ENCODE measurements at regions not wholly inside any gene's neighbourhood (a gene's known extent, or its start where the extent isn't known, plus 50 kb on each side); places are given as distances from the start of the nearest gene placed in this dataset.

DNA sequence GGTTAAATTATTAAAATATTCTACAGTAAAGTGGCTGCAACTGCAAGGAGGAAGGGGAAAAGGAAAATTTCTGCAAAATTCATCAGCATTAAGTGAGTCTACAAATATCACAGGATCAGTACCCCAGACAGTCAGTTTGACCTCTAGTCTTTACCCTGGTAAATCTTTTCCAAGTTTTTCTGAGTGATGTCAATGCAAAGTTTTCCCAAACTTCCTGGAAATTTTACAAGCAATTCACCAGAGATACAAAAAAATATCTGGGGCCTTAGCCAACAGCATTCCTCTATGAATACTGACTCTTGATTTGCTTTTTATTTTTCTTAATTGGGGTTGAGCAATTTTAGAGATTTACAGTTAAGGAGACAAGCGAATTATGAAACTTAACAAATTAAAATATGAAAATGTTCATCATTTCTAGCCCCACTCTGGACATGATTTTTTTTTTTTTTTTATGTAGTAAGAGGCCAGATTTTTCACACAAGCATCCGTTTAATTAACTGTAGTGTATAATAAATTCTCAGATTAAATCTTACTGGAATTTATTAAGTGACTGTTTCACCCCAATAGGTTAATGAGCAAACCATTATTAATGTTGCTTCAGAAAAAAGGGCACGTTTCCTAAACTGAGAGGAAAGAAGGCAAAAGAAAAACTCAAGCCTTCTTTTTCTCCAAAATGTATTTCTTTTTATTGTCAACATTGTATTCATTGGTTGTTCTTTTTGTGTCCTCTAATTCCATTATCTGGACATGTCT, 539.5 kb upstream of the FZD8 start:
- Histone ChIP-seq H3K27ac (ENCODE audit: low read depth, low read length) (peak overlapping the region; percentile 64), H3K79me2 (ENCODE audit: insufficient read depth, low read length) (no peaks in the 10 kb centered on the region), H3K4me2 (ENCODE audit: insufficient read depth, low read length) (peak overlapping the region; percentile 64), H3K36me3 (ENCODE audit: insufficient read depth, low read length) (no peaks in the 10 kb centered on the region), H3K4me3 (ENCODE audit: insufficient read depth, low read length) (peak overlapping the region; percentile 40), H3K9me3 (ENCODE audit: low read depth, low read length) (no peaks in the 10 kb centered on the region), H3K27me3 (ENCODE audit: insufficient read depth, low read length) (no peaks in the 10 kb centered on the region), H3K4me1 (ENCODE audit: insufficient read depth, low read length) (peaks cover 20% of the 10 kb centered on the region), H2AFZ (ENCODE audit: low read length) (peak overlapping the region; percentile 73), H4K20me1 (ENCODE audit: insufficient read depth, low read length) (no peaks in the 10 kb centered on the region)
- DNase-seq (ENCODE audit: insufficient read length, low spot score, missing footprints): no peak
- TF ChIP-seq, protein P1, sequence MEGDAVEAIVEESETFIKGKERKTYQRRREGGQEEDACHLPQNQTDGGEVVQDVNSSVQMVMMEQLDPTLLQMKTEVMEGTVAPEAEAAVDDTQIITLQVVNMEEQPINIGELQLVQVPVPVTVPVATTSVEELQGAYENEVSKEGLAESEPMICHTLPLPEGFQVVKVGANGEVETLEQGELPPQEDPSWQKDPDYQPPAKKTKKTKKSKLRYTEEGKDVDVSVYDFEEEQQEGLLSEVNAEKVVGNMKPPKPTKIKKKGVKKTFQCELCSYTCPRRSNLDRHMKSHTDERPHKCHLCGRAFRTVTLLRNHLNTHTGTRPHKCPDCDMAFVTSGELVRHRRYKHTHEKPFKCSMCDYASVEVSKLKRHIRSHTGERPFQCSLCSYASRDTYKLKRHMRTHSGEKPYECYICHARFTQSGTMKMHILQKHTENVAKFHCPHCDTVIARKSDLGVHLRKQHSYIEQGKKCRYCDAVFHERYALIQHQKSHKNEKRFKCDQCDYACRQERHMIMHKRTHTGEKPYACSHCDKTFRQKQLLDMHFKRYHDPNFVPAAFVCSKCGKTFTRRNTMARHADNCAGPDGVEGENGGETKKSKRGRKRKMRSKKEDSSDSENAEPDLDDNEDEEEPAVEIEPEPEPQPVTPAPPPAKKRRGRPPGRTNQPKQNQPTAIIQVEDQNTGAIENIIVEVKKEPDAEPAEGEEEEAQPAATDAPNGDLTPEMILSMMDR (IDR thresholded peaks at IDR 0.05; ENCODE audit: extremely low read depth, low read depth, low read length): no peak

DNA sequence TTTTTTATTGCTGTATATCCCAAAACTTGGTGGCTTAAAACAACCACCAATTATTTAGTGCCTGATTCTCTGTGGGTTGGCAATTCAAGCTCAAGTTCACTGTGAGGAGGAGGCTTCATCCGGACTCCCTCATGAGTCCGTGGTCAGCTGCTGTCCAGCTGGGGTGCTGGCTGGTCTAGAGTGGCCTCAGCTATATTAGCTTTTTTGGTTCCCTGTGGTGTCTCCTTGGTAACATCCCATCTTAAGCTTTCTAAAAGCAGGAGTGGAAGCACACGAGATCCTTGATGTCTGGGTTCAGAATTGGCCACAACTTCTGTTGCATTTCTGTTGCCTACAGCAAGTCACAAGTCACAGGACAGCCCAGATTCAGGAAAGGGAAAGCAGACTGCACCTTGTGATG, 536.5 kb upstream of the FZD8 start:
- Histone ChIP-seq H3K4me2 (ENCODE audit: insufficient read depth, low read length) (no peak overlapping the region), H3K27me3 (ENCODE audit: insufficient read depth, low read length) (no peaks in the 10 kb centered on the region), H3K36me3 (ENCODE audit: insufficient read depth, low read length) (no peaks in the 10 kb centered on the region), H3K27ac (ENCODE audit: low read depth, low read length) (no peak overlapping the region), H3K79me2 (ENCODE audit: insufficient read depth, low read length) (no peaks in the 10 kb centered on the region), H2AFZ (ENCODE audit: low read length) (no peak overlapping the region), H3K4me3 (ENCODE audit: insufficient read depth, low read length) (no peak overlapping the region), H4K20me1 (ENCODE audit: insufficient read depth, low read length) (no peaks in the 10 kb centered on the region), H3K9me3 (ENCODE audit: low read depth, low read length) (no peaks in the 10 kb centered on the region), H3K4me1 (ENCODE audit: insufficient read depth, low read length) (peaks cover 28% of the 10 kb centered on the region)
- DNase-seq (ENCODE audit: insufficient read length, low spot score, missing footprints): no peak
- TF ChIP-seq, protein P1 (IDR thresholded peaks at IDR 0.05; ENCODE audit: extremely low read depth, low read depth, low read length): no peak

DNA sequence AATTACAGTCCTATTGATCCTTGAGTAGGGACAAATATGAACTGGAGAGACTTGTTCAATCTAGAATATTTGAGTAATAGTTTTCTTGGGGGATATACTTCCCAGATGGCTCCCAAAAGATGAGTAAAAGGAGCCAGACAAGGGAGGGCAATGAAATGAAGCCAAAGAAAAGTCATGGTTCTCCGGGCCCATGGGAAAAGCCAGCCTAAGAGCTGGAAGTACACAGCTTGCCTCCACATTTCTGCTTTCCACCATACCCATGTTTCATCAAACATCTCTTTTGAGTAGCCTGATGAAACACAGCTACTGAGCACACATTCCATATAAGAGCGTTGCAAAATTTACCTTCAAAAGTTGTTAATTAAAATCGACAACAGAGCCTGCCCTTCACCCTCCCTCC, 535.0 kb upstream of the FZD8 start:
- Histone ChIP-seq H3K9me3 (ENCODE audit: low read depth, low read length) (no peaks in the 10 kb centered on the region), H4K20me1 (ENCODE audit: insufficient read depth, low read length) (no peaks in the 10 kb centered on the region)
- DNase-seq (ENCODE audit: insufficient read length, low spot score, missing footprints): no peak

DNA sequence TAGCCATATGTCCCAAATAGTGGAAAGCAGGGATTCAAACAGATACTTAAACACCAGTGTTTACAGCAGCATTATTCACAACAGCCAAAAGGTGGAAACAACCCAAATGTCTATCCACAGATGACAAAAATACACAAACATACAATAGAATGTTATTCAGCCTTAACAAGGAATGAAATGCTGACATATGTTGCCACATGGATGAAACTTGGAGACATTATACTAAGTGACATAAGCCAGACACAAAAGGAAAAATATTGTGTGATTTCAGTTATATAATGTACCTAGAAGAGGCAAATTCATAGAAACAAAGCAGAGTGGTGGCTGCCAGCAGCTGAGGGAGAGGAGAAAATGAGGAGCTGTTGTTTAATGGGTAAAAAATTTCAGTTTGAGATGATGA, 533.9 kb upstream of the FZD8 start:
- Histone ChIP-seq H3K79me2 (ENCODE audit: insufficient read depth, low read length) (no peaks in the 10 kb centered on the region), H3K9me3 (ENCODE audit: low read depth, low read length) (no peaks in the 10 kb centered on the region), H3K4me2 (ENCODE audit: insufficient read depth, low read length) (no peak overlapping the region), H3K27ac (ENCODE audit: low read depth, low read length) (no peak overlapping the region), H3K36me3 (ENCODE audit: insufficient read depth, low read length) (no peaks in the 10 kb centered on the region), H3K4me1 (ENCODE audit: insufficient read depth, low read length) (peaks cover 34% of the 10 kb centered on the region), H3K4me3 (ENCODE audit: insufficient read depth, low read length) (no peak overlapping the region), H3K27me3 (ENCODE audit: insufficient read depth, low read length) (no peaks in the 10 kb centered on the region), H2AFZ (ENCODE audit: low read length) (no peak overlapping the region), H4K20me1 (ENCODE audit: insufficient read depth, low read length) (no peaks in the 10 kb centered on the region)
- no peak for DNase-seq (ENCODE audit: insufficient read length, low spot score, missing footprints)
- TF ChIP-seq, protein P1 (IDR thresholded peaks at IDR 0.05; ENCODE audit: extremely low read depth, low read depth, low read length): no peak

More for the DNA sequence above, 535.0 kb upstream of the FZD8 start:
- Histone ChIP-seq H3K4me1 (ENCODE audit: insufficient read depth, low read length) (peaks cover 32% of the 10 kb centered on the region), H3K27me3 (ENCODE audit: insufficient read depth, low read length) (no peaks in the 10 kb centered on the region), H2AFZ (ENCODE audit: low read length) (peak overlapping the region; percentile 16), H3K79me2 (ENCODE audit: insufficient read depth, low read length) (no peaks in the 10 kb centered on the region), H3K4me3 (ENCODE audit: insufficient read depth, low read length) (no peak overlapping the region), H3K4me2 (ENCODE audit: insufficient read depth, low read length) (no peak overlapping the region), H3K27ac (ENCODE audit: low read depth, low read length) (no peak overlapping the region), H3K36me3 (ENCODE audit: insufficient read depth, low read length) (no peaks in the 10 kb centered on the region)
- TF ChIP-seq, protein P1 (IDR thresholded peaks at IDR 0.05; ENCODE audit: extremely low read depth, low read depth, low read length): no peak

All from osteoblast (primary cell).